ENCODE measurements at regions not wholly inside any gene's neighbourhood (a gene's known extent, or its start where the extent isn't known, plus 50 kb on each side); places are given as distances from the start of the nearest gene placed in this dataset.

DNA sequence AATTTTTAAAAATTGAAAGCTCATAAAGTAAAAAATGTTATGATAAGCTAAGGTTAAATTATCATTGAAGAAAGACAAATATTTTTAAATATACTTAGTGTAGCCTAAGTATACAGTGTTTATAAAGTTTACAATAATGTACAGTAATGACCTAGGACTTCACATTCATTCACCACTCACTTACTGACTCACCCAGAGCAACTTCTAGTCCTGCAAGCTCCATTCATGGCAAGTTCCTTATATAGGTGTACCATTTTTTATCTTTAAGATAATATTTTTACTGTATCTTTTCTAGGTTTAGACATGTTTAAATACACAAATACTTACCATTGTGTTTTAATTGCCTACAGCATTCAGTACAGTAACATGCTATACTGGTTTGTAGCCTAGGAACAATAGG, 112.3 kb upstream of the RADX start:
- TF ChIP-seq, protein P1, sequence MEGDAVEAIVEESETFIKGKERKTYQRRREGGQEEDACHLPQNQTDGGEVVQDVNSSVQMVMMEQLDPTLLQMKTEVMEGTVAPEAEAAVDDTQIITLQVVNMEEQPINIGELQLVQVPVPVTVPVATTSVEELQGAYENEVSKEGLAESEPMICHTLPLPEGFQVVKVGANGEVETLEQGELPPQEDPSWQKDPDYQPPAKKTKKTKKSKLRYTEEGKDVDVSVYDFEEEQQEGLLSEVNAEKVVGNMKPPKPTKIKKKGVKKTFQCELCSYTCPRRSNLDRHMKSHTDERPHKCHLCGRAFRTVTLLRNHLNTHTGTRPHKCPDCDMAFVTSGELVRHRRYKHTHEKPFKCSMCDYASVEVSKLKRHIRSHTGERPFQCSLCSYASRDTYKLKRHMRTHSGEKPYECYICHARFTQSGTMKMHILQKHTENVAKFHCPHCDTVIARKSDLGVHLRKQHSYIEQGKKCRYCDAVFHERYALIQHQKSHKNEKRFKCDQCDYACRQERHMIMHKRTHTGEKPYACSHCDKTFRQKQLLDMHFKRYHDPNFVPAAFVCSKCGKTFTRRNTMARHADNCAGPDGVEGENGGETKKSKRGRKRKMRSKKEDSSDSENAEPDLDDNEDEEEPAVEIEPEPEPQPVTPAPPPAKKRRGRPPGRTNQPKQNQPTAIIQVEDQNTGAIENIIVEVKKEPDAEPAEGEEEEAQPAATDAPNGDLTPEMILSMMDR (IDR thresholded peaks at IDR 0.05; ENCODE audit: insufficient read depth, low read depth, low read length, missing control alignments) = no peak
- no peak overlapping the region for H3K4me3 ChIP-seq (ENCODE audit: low read length)
- DNase-seq (ENCODE audit: low read depth) = peak; percentile 30

DNA sequence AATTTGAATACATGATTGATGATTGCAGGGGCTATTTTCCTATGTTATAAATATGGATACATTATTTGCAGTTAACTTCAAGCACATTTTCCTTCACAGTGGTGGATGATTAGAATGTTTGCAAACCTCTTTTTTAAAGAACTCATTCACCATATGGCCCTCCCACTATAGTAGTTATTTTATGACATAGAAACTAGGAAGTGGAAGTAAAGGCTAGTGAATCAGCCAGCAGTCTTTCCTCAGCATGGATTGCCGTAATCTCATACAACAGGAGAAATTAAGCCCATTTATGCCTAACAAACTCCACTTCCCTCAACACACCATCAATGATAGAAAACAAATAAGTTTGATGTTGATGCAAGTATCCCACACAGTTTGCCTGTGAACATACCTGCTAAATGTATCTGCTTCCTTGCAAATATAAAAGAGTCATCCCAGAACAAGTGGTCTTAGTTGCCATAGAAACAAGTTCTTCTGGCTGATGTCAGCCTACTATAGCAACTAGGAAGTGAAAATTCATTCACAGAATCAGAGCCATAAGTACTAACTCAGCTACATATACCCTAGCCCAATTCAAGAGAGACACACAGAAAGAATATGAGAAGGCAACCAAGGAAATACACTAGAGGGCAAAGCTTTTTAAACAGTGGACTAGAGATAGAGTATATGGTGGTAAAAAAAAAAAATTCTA, 100.9 kb upstream of the RADX start:
- TF ChIP-seq, protein P1 (IDR thresholded peaks at IDR 0.05; ENCODE audit: insufficient read depth, low read depth, low read length, missing control alignments) = no peak
- no peak overlapping the region for H3K4me3 ChIP-seq (ENCODE audit: low read length)

More for the DNA sequence above, 100.9 kb upstream of the RADX start:
- no peak for DNase-seq (ENCODE audit: low read depth)
